Mesodermal cell (in vitro differentiated cells): ENCODE measurements at regions not wholly inside any gene's neighbourhood (a gene's known extent, or its start where the extent isn't known, plus 50 kb on each side); places are given as distances from the start of the nearest gene placed in this dataset.

Experiments
- H3K27ac ChIP-seq: 2 replicates; pipeline ENCODE4 v1.7.0; 2013; ENCODE audit warnings: mild to moderate bottlenecking, low read depth, low read length, moderate library complexity; ENCODE audit not compliant: severe bottlenecking
- H3K36me3 ChIP-seq: 2 replicates; pipeline ENCODE4 v1.7.1; 2013; ENCODE audit warnings: mild to moderate bottlenecking, low read length, moderate library complexity; ENCODE audit not compliant: control insufficient read depth, insufficient read depth
- H3K4me1 ChIP-seq: one replicate; pipeline ENCODE4 v1.7.1; 2013; ENCODE audit warnings: mild to moderate bottlenecking, low read length; ENCODE audit not compliant: insufficient read depth, control insufficient read depth, poor library complexity, severe bottlenecking
- H3K4me3 ChIP-seq: 2 replicates; pipeline ENCODE4 v1.7.0; 2013; ENCODE audit warnings: low read length, control low read depth, mild to moderate bottlenecking; ENCODE audit not compliant: insufficient read depth, poor library complexity, severe bottlenecking; ENCODE audit errors: extremely low read depth
- H3K9me3 ChIP-seq: 2 replicates; pipeline ENCODE4 v1.7.1; 2013; ENCODE audit warnings: mild to moderate bottlenecking, low read length, moderate library complexity; ENCODE audit not compliant: control insufficient read depth
- WGBS, 2 experiments: methylation state at CpG; one replicate each; pipeline ENCODE4 v1.1.5; 2013; ENCODE audit warnings: missing lambda C conversion rate in 2 of 2; ENCODE audit not compliant: insufficient coverage in 2 of 2; 5-methylcytosine and 5-hydroxymethylcytosine counted together

DNA sequence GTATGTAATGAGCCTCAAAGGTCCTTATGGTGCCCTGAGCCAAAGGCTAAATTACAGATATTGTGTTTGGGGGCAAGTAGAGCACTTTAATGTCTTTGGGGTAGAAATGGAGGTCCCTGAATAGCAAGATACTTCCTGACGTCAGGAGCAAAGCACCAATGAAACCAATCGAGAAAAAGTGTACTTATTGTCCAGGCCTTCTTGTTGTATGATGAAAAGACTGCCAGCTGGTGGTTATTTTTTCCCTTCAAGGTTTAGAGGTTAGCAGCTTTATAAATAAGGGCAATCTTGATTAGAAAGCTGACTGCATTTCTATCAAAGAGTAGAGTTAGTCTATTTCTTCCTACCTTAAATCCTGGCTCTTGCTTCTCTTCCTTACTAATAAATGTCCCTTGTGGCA lies 76.1 kb upstream of the HSF2 start:
- Histone ChIP-seq H3K9me3 (no peaks in the 10 kb centered on the region), H3K4me3 (no peak overlapping the region), H3K4me1 (no peaks in the 10 kb centered on the region), H3K36me3 (no peaks in the 10 kb centered on the region), H3K27ac (no peak overlapping the region)
- WGBS, 2 experiments, result 79 to 93% methylated on average over 2 of the region's 2 CpGs

GRCh38 chr6:122330315-122330714 lies 69.1 kb upstream of the HSF2 start:
- no peaks in the 10 kb centered on the region for H3K4me1 ChIP-seq
- no peak overlapping the region for H3K4me3 ChIP-seq
- no peaks in the 10 kb centered on the region for H3K9me3 ChIP-seq
- H3K36me3 ChIP-seq, result no peaks in the 10 kb centered on the region
- no peak overlapping the region for H3K27ac ChIP-seq
- WGBS, 2 experiments, result 50% methylated on average over 1 of the region's 1 CpG; no CpG with 5 or more reads in 1 of the 2 experiments

GRCh38 chr6:122337645-122338044 lies 61.8 kb upstream of the HSF2 start:
- H3K27ac ChIP-seq, result no peak overlapping the region
- H3K9me3 ChIP-seq, result no peaks in the 10 kb centered on the region
- H3K4me1 ChIP-seq, result no peaks in the 10 kb centered on the region
- no peak overlapping the region for H3K4me3 ChIP-seq
- 78% methylated on average over 1 of the region's 3 CpGs; no CpG with 5 or more reads in 1 of the 2 experiments for WGBS, 2 experiments
- no peaks in the 10 kb centered on the region for H3K36me3 ChIP-seq

GRCh38 chr6:122339661-122340060 lies 59.8 kb upstream of the HSF2 start:
- 0 to 63% methylated on average over 1 of the region's 2 CpGs for WGBS, 2 experiments
- Histone ChIP-seq H3K36me3 (no peaks in the 10 kb centered on the region), H3K4me1 (no peaks in the 10 kb centered on the region), H3K4me3 (no peak overlapping the region), H3K9me3 (no peaks in the 10 kb centered on the region), H3K27ac (no peak overlapping the region)

DNA sequence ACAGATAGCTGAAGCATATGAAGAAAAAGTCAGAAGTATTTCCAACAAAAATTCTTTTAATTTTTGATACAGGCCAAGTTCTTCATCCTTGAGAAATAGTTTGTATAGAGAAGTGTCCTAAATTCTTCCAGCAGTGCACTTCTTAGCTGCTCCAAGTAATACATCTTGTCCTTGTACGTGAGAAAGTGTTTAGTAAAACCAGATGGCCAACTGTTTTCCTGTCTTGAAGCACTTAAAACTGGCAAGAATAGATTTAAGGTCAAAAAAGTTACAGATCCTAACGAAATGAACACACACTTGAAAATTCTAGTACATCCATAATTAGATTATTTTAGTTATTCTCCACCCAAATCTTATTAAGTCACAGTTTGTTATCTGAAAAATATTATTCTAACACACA lies 52.2 kb upstream of the HSF2 start:
- Histone ChIP-seq H3K4me3 (no peak overlapping the region), H3K36me3 (no peaks in the 10 kb centered on the region), H3K27ac (no peak overlapping the region), H3K9me3 (no peaks in the 10 kb centered on the region), H3K4me1 (no peaks in the 10 kb centered on the region)
- 58 to 100% methylated on average over 1 to 2 of the region's 2 CpGs for WGBS, 2 experiments

GRCh38 chr6:122347751-122348150 lies 51.7 kb upstream of the HSF2 start:
- 78 to 90% methylated on average over 2 of the region's 4 CpGs for WGBS, 2 experiments
- Histone ChIP-seq H3K4me3 (no peak overlapping the region), H3K9me3 (no peaks in the 10 kb centered on the region), H3K36me3 (no peaks in the 10 kb centered on the region), H3K27ac (no peak overlapping the region), H3K4me1 (no peaks in the 10 kb centered on the region)
